Left lung (tissue), 4 donors: ENCODE measurements at regions not wholly inside any gene's neighbourhood (a gene's known extent, or its start where the extent isn't known, plus 50 kb on each side); places are given as distances from the start of the nearest gene placed in this dataset.

Experiments used
- ATAC-seq: fragments of 200-7000 bp; cut with Tn5 transposase; one replicate; pipeline ENCODE4 v1.9.1; 2020; ENCODE audit warnings: moderate library complexity
- DNase-seq, 4 donors: peaks; one replicate each; pipeline ENCODE4 v3.0.0-alpha.2; 2013 to 2020
- H3K27ac ChIP-seq, 2 donors: fragments of 200-600 bp; sonication (generic) in 1 of 2; one replicate each; pipeline versions ENCODE4 v1.5.0 to v1.8.0; 2020 to 2021
- H3K27me3 ChIP-seq, 2 donors: fragments of 200-600 bp; sonication (generic) in 1 of 2; one replicate each; pipeline versions ENCODE4 v1.5.0 to v1.8.0; 2020 to 2021
- H3K36me3 ChIP-seq, 2 donors: fragments of 200-600 bp; sonication (generic) in 1 of 2; one replicate each; pipeline versions ENCODE4 v1.5.0 to v1.8.0; 2020 to 2021
- H3K4me1 ChIP-seq, 2 donors: fragments of 200-600 bp; one replicate each; pipeline ENCODE4 v1.8.0; 2021
- H3K4me3 ChIP-seq, 2 donors: fragments of 200-600 bp; sonication (generic) in 1 of 2; one replicate each; pipeline versions ENCODE4 v1.5.0 to v1.8.0; 2020 to 2021; ENCODE audit warnings: mild to moderate bottlenecking in 1 of 2
- H3K9me3 ChIP-seq, 2 donors: fragments of 200-600 bp; sonication (generic) in 1 of 2; one replicate each; pipeline versions ENCODE4 v1.5.0 to v1.8.0; 2020 to 2021
- intact Hi-C, 2 donors: fragments of 100-400 bp; cut with DNase I; formaldehyde crosslinking; loops; one replicate each; pipeline versions ENCODE4 v1.11.2 to v1.14.2; 2022
- TF ChIP-seq, protein P1 (sequence below), 2 donors: fragments of 200-600 bp; sonication (generic) in 1 of 2; IDR thresholded peaks; one replicate each; pipeline versions ENCODE4 v1.5.0 to v1.8.0; 2021; ENCODE audit warnings: antibody characterized with exemption in 2 of 2
- donor health status: DM: no; HTN: yes; CAD: no.
- donor health status: DM: no; HTN: no; CAD: no.

DNA sequence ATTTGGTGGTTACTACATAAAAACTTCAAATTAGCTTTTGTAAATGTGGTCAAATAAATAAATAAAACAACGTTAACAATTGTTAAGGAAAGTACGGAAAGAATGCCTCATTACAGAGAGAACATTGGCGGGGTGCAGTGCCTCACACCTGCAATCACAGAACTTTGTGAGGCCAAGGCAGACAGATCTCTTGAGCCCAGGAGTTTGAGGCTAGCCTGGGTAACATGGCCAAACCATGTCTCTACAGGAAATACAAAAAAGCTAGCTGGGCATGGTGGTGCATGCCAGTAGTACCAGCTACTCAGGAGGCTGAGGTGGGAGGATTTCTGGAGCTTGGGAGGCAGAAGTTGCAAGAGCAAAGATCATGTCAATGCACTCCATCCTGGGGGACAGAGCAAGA lies 59.4 kb upstream of the VPREB1 start:
- DNase-seq, result no peak
- no peak overlapping the region for H3K27ac ChIP-seq
- intact Hi-C loops, result no loop called here
- ATAC-seq, result no peak
- no peak overlapping the region for H3K4me3 ChIP-seq
- H3K4me1 ChIP-seq, result no peaks in the 10 kb centered on the region
- no peaks in the 10 kb centered on the region for H3K9me3 ChIP-seq
- TF ChIP-seq, protein P1, sequence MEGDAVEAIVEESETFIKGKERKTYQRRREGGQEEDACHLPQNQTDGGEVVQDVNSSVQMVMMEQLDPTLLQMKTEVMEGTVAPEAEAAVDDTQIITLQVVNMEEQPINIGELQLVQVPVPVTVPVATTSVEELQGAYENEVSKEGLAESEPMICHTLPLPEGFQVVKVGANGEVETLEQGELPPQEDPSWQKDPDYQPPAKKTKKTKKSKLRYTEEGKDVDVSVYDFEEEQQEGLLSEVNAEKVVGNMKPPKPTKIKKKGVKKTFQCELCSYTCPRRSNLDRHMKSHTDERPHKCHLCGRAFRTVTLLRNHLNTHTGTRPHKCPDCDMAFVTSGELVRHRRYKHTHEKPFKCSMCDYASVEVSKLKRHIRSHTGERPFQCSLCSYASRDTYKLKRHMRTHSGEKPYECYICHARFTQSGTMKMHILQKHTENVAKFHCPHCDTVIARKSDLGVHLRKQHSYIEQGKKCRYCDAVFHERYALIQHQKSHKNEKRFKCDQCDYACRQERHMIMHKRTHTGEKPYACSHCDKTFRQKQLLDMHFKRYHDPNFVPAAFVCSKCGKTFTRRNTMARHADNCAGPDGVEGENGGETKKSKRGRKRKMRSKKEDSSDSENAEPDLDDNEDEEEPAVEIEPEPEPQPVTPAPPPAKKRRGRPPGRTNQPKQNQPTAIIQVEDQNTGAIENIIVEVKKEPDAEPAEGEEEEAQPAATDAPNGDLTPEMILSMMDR (IDR thresholded peaks at IDR 0.05), result no peak
- peaks cover 8 to 84% of the 10 kb centered on the region in 2 donors for H3K27me3 ChIP-seq
- H3K36me3 ChIP-seq, result no peaks in the 10 kb centered on the region

DNA sequence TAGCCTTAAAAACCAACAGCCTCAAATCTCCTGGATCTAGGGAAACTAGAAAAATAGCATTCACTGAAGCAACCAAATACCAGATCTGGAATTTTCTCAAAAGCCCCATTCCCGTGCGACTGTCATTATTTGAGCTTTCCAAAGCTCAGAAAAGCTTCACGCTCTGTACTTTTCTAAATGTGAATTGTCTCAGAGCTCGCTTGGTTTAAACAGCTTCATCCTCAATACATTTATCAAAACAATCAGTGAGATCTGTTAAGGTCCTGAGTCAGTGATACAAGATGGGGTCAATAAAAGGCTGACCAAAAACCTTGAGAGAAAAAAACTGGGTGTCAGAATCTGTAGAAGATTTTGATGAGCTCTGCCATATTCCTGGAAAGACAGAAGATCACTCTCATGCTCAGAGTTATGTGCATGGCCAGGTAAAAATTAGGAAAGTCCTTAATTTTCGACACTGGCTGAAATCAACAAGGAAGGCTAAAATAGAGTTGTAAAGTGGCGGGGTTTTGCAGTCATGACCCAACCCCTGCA lies 60.2 kb upstream of the VPREB1 start:
- TF ChIP-seq, protein P1 (IDR thresholded peaks at IDR 0.05), result no peak
- DNase-seq (no peak), ATAC-seq (no peak)
- intact Hi-C loops, result no loop called here
- no peaks in the 10 kb centered on the region for H3K36me3 ChIP-seq
- no peak overlapping the region for H3K4me3 ChIP-seq
- H3K27me3 ChIP-seq, result peaks cover 8 to 87% of the 10 kb centered on the region in 2 donors
- no peak overlapping the region for H3K27ac ChIP-seq
- H3K9me3 ChIP-seq, result no peaks in the 10 kb centered on the region
- H3K4me1 ChIP-seq, result no peaks in the 10 kb centered on the region

DNA sequence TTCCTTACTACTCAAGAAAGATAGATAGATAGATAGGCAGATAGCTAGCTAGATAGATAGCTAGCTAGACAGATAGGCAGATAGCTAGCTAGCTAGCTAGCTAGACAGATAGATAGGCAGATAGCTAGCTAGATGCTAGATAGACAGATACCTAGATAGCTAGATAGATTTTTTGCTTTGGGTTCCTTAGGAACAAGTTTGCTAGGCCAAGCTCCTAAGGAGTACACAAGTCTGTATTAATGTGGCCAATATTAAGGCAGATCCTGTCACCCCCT lies 61.7 kb upstream of the VPREB1 start:
- intact Hi-C loops, result no loop called here
- Histone ChIP-seq H3K36me3 (no peaks in the 10 kb centered on the region), H3K4me3 (no peak overlapping the region), H3K27ac (no peak overlapping the region), H3K27me3 (peaks cover 8 to 88% of the 10 kb centered on the region in 2 donors), H3K9me3 (no peaks in the 10 kb centered on the region), H3K4me1 (no peaks in the 10 kb centered on the region)
- TF ChIP-seq, protein P1 (IDR thresholded peaks at IDR 0.05), result no peak
- DNase-seq (no peak), ATAC-seq (no peak)

DNA sequence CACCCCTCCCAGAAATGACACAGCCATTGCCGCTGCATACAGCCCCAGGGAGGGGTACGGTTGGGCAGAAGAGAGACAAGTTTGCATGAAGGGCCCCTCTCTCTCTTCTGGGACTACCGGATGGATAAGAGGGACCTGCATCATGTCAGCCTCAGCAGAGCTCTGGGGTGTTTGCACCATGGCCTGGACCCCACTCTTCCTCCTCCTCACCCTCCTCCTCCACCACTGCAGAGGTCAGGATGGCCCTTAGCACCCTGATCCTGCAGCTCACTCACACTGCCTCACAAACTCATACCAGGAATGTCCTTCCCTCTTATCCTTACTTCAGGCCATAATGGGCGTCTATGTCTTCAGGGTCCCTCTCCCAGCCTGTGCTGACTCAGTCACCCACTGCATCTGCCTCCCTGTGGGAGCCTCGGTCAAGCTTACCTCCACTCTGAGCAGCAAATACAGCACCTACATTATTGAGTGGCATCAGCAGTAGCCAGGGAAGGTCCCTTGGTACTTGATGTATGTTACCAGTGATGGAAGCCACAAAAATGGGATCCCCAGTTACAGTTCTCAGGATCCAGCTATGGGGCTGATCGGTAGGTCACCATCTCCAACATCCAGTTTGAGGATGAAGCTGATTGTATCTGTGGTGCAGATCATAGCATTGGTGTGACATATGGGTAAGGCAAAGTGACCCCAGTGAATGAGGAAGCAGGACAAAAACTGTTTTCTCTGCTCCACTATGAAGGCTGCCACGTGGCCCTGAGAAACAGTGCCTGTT lies 62.2 kb upstream of the VPREB1 start:
- Histone ChIP-seq H3K4me1 (no peaks in the 10 kb centered on the region), H3K27ac (no peak overlapping the region), H3K9me3 (no peaks in the 10 kb centered on the region), H3K36me3 (no peaks in the 10 kb centered on the region), H3K27me3 (peaks cover 8 to 84% of the 10 kb centered on the region in 2 donors), H3K4me3 (no peak overlapping the region)
- no peak for ATAC-seq
- intact Hi-C loops, result no loop called here
- no peak for DNase-seq
- TF ChIP-seq, protein P1 (IDR thresholded peaks at IDR 0.05), result no peak

DNA sequence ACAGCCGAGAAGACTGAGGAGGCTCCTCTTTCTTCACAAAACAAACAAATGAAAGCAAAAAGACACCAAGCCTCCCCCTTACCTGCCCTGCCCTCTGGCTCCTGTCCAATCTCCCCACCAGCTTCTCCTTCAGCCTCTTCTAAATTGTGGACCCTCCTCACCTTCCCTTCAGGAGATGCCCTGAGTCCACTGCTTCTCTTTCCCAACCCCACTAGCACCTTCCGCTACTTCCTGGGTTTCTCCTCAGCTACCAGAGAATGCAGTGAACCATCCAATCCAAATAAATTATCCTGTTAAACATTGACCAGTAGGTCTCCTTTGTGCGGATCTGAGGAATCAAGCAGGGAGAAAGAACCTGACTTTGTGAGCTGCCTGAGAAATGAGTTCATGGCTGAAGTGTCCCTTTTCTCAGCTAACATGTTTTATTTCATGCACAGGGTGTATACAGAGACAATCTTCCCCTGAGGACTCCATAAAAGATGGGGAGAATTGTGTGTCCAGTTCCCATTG lies 63.2 kb upstream of the VPREB1 start:
- H3K27ac ChIP-seq, result no peak overlapping the region
- no peaks in the 10 kb centered on the region for H3K4me1 ChIP-seq
- H3K9me3 ChIP-seq, result no peaks in the 10 kb centered on the region
- H3K36me3 ChIP-seq, result no peaks in the 10 kb centered on the region
- H3K27me3 ChIP-seq, result peaks cover 5 to 74% of the 10 kb centered on the region in 2 donors
- no peak for ATAC-seq
- TF ChIP-seq, protein P1 (IDR thresholded peaks at IDR 0.05), result no peak
- intact Hi-C loops, result no loop called here
- no peak for DNase-seq
- H3K4me3 ChIP-seq, result no peak overlapping the region
